HG02943 (cell line): ENCODE measurements at regions not wholly inside any gene's neighbourhood (a gene's known extent, or its start where the extent isn't known, plus 50 kb on each side); places are given as distances from the start of the nearest gene placed in this dataset.

Experiments used
- ATAC-seq: cut with Tn5 transposase; IDR thresholded peaks from one replicate; pipeline ENCODE4 v1.9.1; 2021; ENCODE audit warnings: mild to moderate bottlenecking, low read depth, moderate library complexity; ENCODE audit not compliant: unreplicated experiment

- no peak for ATAC-seq
Observed at GRCh38 chr13:74084375-74084935, 49.7 kb downstream of the KLF12 start.

GRCh38 chr13:74082741-74083160, 51.5 kb downstream of the KLF12 start:
- no peak for ATAC-seq

- ATAC-seq = no peak
Observed at GRCh38 chr13:74080762-74081161, 53.4 kb downstream of the KLF12 start.

GRCh38 chr13:74077792-74078191, 56.4 kb downstream of the KLF12 start:
- no peak for ATAC-seq

GRCh38 chr13:74077375-74077774, 56.8 kb downstream of the KLF12 start:
- ATAC-seq = no peak

- ATAC-seq = no peak
Observed at GRCh38 chr13:74074723-74075122, 59.5 kb downstream of the KLF12 start.

- ATAC-seq = no peak
Observed at GRCh38 chr13:74073274-74073673, 60.9 kb downstream of the KLF12 start.

- ATAC-seq = no peak
Observed at GRCh38 chr13:74070513-74070912, 63.7 kb downstream of the KLF12 start.

- ATAC-seq = no peak
Observed at GRCh38 chr13:74070065-74070464, 64.1 kb downstream of the KLF12 start.

- ATAC-seq = no peak
Observed at GRCh38 chr13:74068471-74068870, 65.7 kb downstream of the KLF12 start.

- ATAC-seq = no peak
Observed at GRCh38 chr13:74067818-74068217, 66.4 kb downstream of the KLF12 start.

GRCh38 chr13:74066937-74067336, 67.3 kb downstream of the KLF12 start:
- no peak for ATAC-seq

GRCh38 chr13:74064805-74065312, 69.3 kb downstream of the KLF12 start:
- no peak for ATAC-seq

GRCh38 chr13:74063533-74064100, 70.6 kb downstream of the KLF12 start:
- no peak for ATAC-seq

GRCh38 chr13:74062933-74063332, 71.3 kb downstream of the KLF12 start:
- ATAC-seq = peak; percentile 59

- peak; percentile 77 for ATAC-seq
Observed at GRCh38 chr13:74061926-74062595, 72.1 kb downstream of the KLF12 start.

- ATAC-seq = no peak
Observed at GRCh38 chr13:74056801-74057542, 77.2 kb downstream of the KLF12 start.

- no peak for ATAC-seq
Observed at GRCh38 chr13:74052402-74052928, 81.7 kb downstream of the KLF12 start.

- ATAC-seq = no peak
Observed at GRCh38 chr13:74048756-74049155, 85.4 kb downstream of the KLF12 start.

- no peak for ATAC-seq
Observed at GRCh38 chr13:74047931-74048600, 86.1 kb downstream of the KLF12 start.
